ENCODE measurements at regions not wholly inside any gene's neighbourhood (a gene's known extent, or its start where the extent isn't known, plus 50 kb on each side); places are given as distances from the start of the nearest gene placed in this dataset.
"Not testable (repeated sequence)": the region's sequence is repeated elsewhere in the genome, so short reads cannot be mapped to it uniquely, and the experiment has no call there.

DNA sequence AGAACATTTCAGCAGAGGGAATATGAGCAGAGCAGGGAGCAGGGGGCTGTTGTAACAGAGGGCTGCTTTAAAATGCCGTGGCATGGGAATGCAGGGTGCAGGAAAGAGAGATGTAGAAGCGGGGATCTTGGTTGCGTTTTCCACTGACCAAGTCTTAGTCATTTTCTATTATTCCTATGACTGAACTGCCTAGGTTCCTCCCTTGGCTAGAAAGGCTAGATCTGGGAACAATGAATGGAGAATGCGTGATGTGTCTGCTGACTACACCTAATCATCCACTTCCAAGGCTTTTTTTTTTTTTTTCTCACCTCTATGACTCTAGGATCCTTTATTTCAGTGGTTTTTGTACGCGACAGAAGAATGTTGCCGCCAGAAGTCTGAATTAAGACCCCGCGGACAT, 607.4 kb upstream of the TBL1XR1 start:
- DNase-seq = no peak

DNA sequence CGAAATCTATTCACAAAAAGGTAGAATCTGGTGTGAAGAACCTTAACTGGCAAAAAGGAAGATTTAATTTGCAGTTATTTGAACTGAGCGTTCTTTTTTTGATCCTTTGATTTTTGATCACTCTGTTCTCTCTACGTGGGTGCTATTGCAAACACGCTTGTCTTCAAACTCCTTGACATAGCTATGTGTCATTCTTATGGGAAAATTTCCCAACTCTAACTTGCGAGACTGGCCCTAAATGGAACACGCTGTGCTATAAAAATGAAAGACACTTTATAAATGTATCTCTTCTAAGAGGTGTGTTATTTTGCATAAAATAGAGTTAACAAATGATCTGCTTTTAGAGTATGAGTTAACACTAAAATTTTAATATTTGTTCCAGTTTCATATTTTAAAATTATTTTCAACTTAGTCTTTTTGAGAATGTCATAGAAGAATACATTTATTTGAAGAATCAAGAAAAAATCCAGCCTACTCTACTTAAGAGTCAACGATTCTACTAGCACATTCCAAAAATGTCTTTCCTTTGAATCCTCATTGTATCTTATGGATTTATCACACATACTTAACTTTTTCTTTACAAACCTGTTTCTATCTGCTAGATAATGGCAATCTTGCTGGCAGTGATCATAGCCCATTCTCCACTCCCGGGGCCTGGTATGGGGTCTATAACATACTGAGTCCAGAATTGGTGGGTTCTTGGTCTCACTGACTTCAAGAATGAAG, 610.0 kb upstream of the TBL1XR1 start:
- no peak for DNase-seq

GRCh38 chr3:177808928-177809478, 611.7 kb upstream of the TBL1XR1 start:
- not testable (repeated sequence) for DNase-seq

DNA sequence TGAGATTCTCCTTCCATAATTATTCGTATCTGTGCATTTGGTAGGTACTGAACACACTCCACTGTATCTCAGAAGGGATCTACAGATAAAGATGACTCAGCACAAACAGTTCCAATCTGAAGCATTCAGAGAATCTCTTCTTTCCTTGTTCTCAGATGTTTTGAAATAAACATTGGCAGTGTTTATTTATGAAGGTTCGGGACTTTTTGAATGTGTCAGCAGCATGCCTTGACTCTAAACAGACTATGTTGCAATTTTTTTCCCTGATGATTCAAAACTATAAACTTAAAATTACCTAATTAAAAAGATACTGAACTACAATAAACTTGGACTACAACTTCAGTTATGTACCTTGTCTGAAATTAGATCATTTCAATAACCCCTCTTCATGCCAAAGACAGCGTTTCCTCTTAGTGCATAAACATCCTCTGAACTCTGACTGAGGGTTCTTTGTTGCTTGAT, 612.9 kb upstream of the TBL1XR1 start:
- DNase-seq = no peak

GRCh38 chr3:177811112-177811511, 613.8 kb upstream of the TBL1XR1 start:
- no peak for DNase-seq

- DNase-seq = no peak
These were observed 614.6 kb upstream of the TBL1XR1 start for GRCh38 chr3:177811835-177812234.

DNA sequence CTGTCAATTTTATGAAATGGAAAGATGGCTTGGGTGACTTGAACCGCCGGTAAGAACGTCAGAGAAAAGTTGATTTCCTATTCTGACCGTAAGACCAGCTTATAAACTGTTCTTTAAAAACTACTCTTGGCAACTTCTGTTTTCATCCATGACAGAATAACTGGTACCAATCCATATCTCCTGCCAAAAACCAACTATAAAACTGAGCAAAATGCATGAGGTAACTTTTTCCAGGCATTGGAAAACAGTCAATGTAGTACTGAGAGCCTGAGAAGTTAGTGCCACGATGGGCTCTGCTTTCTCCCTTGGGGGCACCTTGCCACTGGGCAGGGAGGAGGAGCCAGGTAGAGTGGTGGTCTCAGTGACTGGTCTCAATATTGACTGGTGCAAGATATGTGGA, 615.2 kb upstream of the TBL1XR1 start:
- no peak for DNase-seq

GRCh38 chr3:177813322-177813721, 616.0 kb upstream of the TBL1XR1 start:
- DNase-seq = no peak

GRCh38 chr3:177816667-177817208, 619.5 kb upstream of the TBL1XR1 start:
- no peak for DNase-seq

DNA sequence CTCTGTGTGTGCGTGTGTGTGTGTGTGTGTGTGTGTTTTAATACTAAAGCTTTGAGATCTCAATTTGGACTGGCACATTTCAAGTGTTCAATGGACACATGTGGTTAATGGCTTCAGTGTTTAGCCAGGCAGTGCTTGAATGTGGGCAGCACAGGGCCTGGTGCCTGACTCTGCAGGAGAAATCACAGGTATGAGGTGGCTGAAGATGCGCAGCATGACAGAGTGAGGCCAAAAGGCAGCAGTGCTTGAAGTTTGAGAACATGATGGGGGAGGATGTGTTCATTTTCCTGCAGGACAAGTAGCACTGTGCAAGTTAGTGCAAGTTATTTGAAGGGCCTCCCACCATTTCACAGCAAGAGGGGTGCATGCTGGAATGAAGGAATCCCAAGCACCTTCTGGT, 620.5 kb upstream of the TBL1XR1 start:
- no peak for DNase-seq

- DNase-seq = no peak
These were observed 621.5 kb upstream of the TBL1XR1 start for GRCh38 chr3:177818712-177819240.

- no peak for DNase-seq
These were observed 623.5 kb upstream of the TBL1XR1 start for GRCh38 chr3:177820683-177821316.

DNA sequence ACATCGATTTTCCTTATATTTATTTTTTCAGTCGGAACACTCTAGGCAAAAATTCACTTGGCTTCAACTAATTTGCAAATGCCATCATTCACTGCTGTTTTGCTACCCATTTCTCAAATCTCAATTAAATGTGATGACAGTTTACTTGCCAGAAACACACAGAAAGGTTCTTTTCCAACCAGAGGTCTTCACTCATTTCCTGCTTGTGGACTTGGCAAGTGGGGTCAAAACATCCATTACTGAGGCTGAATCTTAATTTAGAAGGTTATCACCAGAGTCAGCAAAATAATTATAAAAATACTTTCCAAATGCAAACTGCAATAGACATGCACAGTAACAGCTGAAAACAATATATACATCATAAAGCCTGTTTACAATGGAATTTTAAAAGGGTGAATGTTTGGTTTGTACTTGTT, 625.4 kb upstream of the TBL1XR1 start:
- DNase-seq = no peak

DNA sequence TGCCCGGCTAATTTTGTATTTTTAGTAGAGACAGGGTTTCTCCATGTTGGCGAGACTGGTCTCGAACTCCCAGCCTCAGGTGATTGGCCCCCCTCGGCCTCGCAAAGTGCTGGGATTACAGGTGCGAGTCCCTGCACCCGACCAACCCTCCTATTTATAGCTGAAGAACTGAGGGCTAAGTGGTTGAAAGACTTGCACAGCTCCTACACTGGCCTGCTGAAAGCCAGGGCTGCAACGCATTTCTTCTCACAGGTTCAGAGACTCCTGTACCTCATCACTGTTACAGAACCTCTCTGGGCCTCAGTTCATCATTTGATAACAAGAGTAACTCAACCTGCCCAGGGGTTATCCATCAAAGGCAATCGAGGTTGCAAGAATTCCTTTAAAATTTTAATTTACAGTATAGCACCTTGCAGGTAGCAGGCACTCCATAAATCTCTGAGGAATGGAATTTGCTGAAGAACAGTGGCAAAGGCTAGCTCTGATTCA, 626.5 kb upstream of the TBL1XR1 start:
- DNase-seq = no peak

- DNase-seq = peak; percentile 32
These were observed 627.0 kb upstream of the TBL1XR1 start for GRCh38 chr3:177824190-177824786.

GRCh38 chr3:177824841-177825240, 627.6 kb upstream of the TBL1XR1 start:
- DNase-seq = no peak

- DNase-seq = no peak
These were observed 629.0 kb upstream of the TBL1XR1 start for GRCh38 chr3:177826253-177826652.

GRCh38 chr3:177827511-177828207, 630.4 kb upstream of the TBL1XR1 start:
- no peak for DNase-seq

DNA sequence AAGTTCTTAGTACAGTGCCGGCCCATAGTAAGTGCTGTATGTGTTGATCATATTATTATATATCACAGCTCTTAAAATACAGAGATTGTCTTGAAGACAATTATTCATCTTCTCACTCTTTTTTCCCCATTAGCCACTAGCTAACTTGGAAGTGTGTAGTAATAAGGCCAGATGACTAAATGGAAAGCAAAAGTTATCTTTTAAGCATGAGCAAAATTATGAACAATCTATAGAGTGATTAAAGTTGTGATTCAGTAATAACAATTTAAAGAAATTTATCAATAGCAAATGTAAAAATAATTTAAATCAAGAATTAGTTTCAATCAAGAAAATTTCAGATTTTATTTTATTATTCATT, 630.9 kb upstream of the TBL1XR1 start:
- no peak for DNase-seq

GRCh38 chr3:177830411-177830849, 633.1 kb upstream of the TBL1XR1 start:
- peak; percentile 96 for DNase-seq

- no peak for DNase-seq
These were observed 634.1 kb upstream of the TBL1XR1 start for GRCh38 chr3:177831361-177831760.

GRCh38 chr3:177832880-177833279, 635.6 kb upstream of the TBL1XR1 start:
- DNase-seq = peak; percentile 94

- DNase-seq = peak; percentile 74
These were observed 636.0 kb upstream of the TBL1XR1 start for GRCh38 chr3:177833332-177833731.

Measured in NCI-H82 (cell line).